VCaP (cell line): ENCODE measurements at regions not wholly inside any gene's neighbourhood (a gene's known extent, or its start where the extent isn't known, plus 50 kb on each side); places are given as distances from the start of the nearest gene placed in this dataset.

Experiments used
- H3K27ac ChIP-seq: fragments of 450-650 bp; 2 replicates; pipeline ENCODE4 v1.5.1; 2017
- CTCF ChIP-seq: fragments of 450-650 bp; conservative IDR thresholded peaks from 2 replicates; pipeline ENCODE4 v1.5.1; 2017; ENCODE audit warnings: mild to moderate bottlenecking, moderate library complexity

- no peak for TF ChIP-seq CTCF
- H3K27ac ChIP-seq: peak overlapping the region; percentile 79
These were observed 93.6 kb upstream of the PITX1 start for GRCh38 chr5:135127439-135128240.

GRCh38 chr5:135126688-135127438, 92.8 kb upstream of the PITX1 start:
- TF ChIP-seq CTCF: no peak
- peak overlapping the region; percentile 79 for H3K27ac ChIP-seq

- TF ChIP-seq CTCF: no peak
- H3K27ac ChIP-seq: no peak overlapping the region
These were observed 90.7 kb upstream of the PITX1 start for GRCh38 chr5:135124724-135125123.

- TF ChIP-seq CTCF: no peak
These were observed 90.1 kb upstream of the PITX1 start for GRCh38 chr5:135124128-135124527.

GRCh38 chr5:135122797-135123196, 88.8 kb upstream of the PITX1 start:
- TF ChIP-seq CTCF: no peak

More at GRCh38 chr5:135124128-135124527, 90.1 kb upstream of the PITX1 start:
- 0 out of 2 replicates have a peak overlapping the region, but pooled peaks have one; percentile 9 for H3K27ac ChIP-seq

GRCh38 chr5:135120951-135121350, 86.9 kb upstream of the PITX1 start:
- no peak for TF ChIP-seq CTCF
- H3K27ac ChIP-seq: no peak overlapping the region

More at GRCh38 chr5:135122797-135123196, 88.8 kb upstream of the PITX1 start:
- H3K27ac ChIP-seq: no peak overlapping the region

- H3K27ac ChIP-seq: no peak overlapping the region
- no peak for TF ChIP-seq CTCF
These were observed 85.5 kb upstream of the PITX1 start for GRCh38 chr5:135119481-135119880.
